HepG2 (cell line): ENCODE measurements at regions not wholly inside any gene's neighbourhood (a gene's known extent, or its start where the extent isn't known, plus 50 kb on each side); places are given as distances from the start of the nearest gene placed in this dataset.

ENCODE experiments used
- ERF ChIP-seq: IDR thresholded peaks from 2 replicates; pipeline ENCODE4 v1.6.1; 2018; ENCODE audit warnings: missing biosample characterization, missing genetic modification reagents
- KAT8 ChIP-seq: IDR thresholded peaks from 2 replicates; pipeline ENCODE4 v1.6.1; 2016; ENCODE audit warnings: missing genetic modification reagents, missing compliant biosample characterization
- KDM5B ChIP-seq: sonication (generic); formaldehyde crosslinking; IDR thresholded peaks from 2 replicates; pipeline ENCODE4 v1.4.0; 2020; ENCODE audit warnings: missing genetic modification reagents, mild to moderate bottlenecking, borderline replicate concordance
- MEF2D ChIP-seq: sonication (generic); formaldehyde crosslinking; IDR thresholded peaks from 2 replicates; pipeline ENCODE4 v1.5.1; 2020; ENCODE audit warnings: mild to moderate bottlenecking, missing genetic modification reagents
- NFKB2 ChIP-seq: sonication (generic); formaldehyde crosslinking; IDR thresholded peaks from 2 replicates; pipeline ENCODE4 v1.4.0; 2020; ENCODE audit warnings: missing genetic modification reagents, borderline replicate concordance
- NFKBIZ ChIP-seq: IDR thresholded peaks from 2 replicates; pipeline ENCODE4 v1.6.1; 2018; ENCODE audit warnings: missing genetic modification reagents, missing compliant biosample characterization
- PCBP2 ChIP-seq: fragments of 200-400 bp; formaldehyde crosslinking; optimal IDR thresholded peaks from 2 replicates; pipeline ENCODE3; 2018; ENCODE audit warnings: low read length, low read depth; ENCODE audit not compliant: poor library complexity, severe bottlenecking
- ZNF274 ChIP-seq: sonication (generic); formaldehyde crosslinking; IDR thresholded peaks from 2 replicates; pipeline ENCODE4 v1.5.1; 2020; ENCODE audit warnings: mild to moderate bottlenecking, missing genetic modification reagents
- ZNF562 ChIP-seq: sonication (generic); formaldehyde crosslinking; IDR thresholded peaks from 2 replicates; pipeline ENCODE4 v1.8.0; 2022; ENCODE audit warnings: missing genetic modification reagents, borderline replicate concordance
- ZNF747 ChIP-seq: sonication (generic); formaldehyde crosslinking; IDR thresholded peaks from 2 replicates; pipeline ENCODE4 v1.8.1; 2023; ENCODE audit warnings: missing genetic modification reagents, mild to moderate bottlenecking, borderline replicate concordance
- TF ChIP-seq, protein P1 (sequence below): sonication (generic); formaldehyde crosslinking; conservative IDR thresholded peaks from 2 replicates; pipeline ENCODE4 v1.4.0; 2020; ENCODE audit warnings: missing genetic modification reagents
- TF ChIP-seq, protein P2 (sequence below): sonication (generic); formaldehyde crosslinking; IDR thresholded peaks from 2 replicates; pipeline ENCODE4 v1.8.1; 2023; ENCODE audit warnings: mild to moderate bottlenecking, missing genetic modification reagents, borderline replicate concordance
- TF ChIP-seq, protein P3 (sequence below): sonication (generic); formaldehyde crosslinking; IDR thresholded peaks from 2 replicates; pipeline ENCODE4 v1.9.0; 2021; ENCODE audit warnings: missing genetic modification reagents, mild to moderate bottlenecking, borderline replicate concordance

DNA sequence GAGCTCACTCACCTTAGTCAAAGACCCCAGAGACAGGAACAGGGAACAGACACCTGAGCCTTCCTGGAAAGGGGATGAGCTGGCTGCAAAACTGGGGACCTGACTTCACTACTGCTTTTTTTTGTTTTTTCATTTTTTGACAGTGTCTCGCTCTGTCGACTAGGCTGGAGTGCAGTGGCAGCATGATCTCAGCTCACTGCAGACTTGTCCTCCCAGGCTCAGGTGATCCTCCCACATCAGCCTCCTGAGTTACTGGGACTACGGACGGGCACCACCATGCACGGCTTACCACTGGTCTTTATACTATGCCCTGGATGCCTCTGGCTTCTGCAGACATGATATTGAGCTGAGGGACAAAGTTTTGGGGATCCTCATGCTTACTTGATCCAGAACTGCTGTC lies 184.1 kb downstream of the INSIG2 start:
- TF ChIP-seq, protein P1, sequence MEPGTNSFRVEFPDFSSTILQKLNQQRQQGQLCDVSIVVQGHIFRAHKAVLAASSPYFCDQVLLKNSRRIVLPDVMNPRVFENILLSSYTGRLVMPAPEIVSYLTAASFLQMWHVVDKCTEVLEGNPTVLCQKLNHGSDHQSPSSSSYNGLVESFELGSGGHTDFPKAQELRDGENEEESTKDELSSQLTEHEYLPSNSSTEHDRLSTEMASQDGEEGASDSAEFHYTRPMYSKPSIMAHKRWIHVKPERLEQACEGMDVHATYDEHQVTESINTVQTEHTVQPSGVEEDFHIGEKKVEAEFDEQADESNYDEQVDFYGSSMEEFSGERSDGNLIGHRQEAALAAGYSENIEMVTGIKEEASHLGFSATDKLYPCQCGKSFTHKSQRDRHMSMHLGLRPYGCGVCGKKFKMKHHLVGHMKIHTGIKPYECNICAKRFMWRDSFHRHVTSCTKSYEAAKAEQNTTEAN (CRISPR knock-in tag), result no peak
- TF ChIP-seq KAT8 (CRISPR knock-in tag) (no peak), ZNF562 (CRISPR knock-in tag) (no peak), MEF2D (CRISPR knock-in tag) (no peak), NFKBIZ (CRISPR knock-in tag) (no peak), ZNF274 (CRISPR knock-in tag) (no peak), PCBP2 (no peak), ZNF747 (CRISPR knock-in tag) (no peak), NFKB2 (CRISPR knock-in tag) (no peak), KDM5B (CRISPR knock-in tag) (no peak), ERF (CRISPR knock-in tag) (no peak)
- TF ChIP-seq, protein P2, sequence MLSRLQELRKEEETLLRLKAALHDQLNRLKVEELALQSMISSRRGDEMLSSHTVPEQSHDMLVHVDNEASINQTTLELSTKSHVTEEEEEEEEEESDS (CRISPR knock-in tag), result no peak
- TF ChIP-seq, protein P3, sequence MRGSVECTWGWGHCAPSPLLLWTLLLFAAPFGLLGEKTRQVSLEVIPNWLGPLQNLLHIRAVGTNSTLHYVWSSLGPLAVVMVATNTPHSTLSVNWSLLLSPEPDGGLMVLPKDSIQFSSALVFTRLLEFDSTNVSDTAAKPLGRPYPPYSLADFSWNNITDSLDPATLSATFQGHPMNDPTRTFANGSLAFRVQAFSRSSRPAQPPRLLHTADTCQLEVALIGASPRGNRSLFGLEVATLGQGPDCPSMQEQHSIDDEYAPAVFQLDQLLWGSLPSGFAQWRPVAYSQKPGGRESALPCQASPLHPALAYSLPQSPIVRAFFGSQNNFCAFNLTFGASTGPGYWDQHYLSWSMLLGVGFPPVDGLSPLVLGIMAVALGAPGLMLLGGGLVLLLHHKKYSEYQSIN (CRISPR knock-in tag), result no peak
